AG04450 (cell line): ENCODE measurements at regions not wholly inside any gene's neighbourhood (a gene's known extent, or its start where the extent isn't known, plus 50 kb on each side); places are given as distances from the start of the nearest gene placed in this dataset.

ENCODE experiments used
- CTCF ChIA-PET: fragments of 300-600, 350-600 bp; formaldehyde crosslinking; extraction: SDS; loops from one replicate; lab custom pipeline; 2022; ENCODE audit warnings: antibody characterized with exemption, inconsistent platforms; lab: Charles Lee
- POLR2A ChIA-PET: fragments of 350-600 bp; formaldehyde crosslinking; extraction: SDS; loops from one replicate; lab custom pipeline; 2021; ENCODE audit warnings: antibody characterized with exemption, inconsistent platforms; lab: Yijun Ruan, JAX
- DNase-seq: peaks from one replicate; pipeline ENCODE4 v3.0.0-alpha.2; 2011; ENCODE audit warnings: low read depth, low spot score
- H3K27ac ChIP-seq: one replicate; pipeline ENCODE4 v1.5.1; 2012; ENCODE audit warnings: low read depth, low read length, control low read depth
- H3K27me3 ChIP-seq: one replicate; pipeline ENCODE4 v1.6.0; 2012; ENCODE audit warnings: low read length; ENCODE audit not compliant: control insufficient read depth, insufficient read depth
- H3K4me3 ChIP-seq: 2 replicates; pipeline ENCODE4 v1.5.1; 2011; ENCODE audit warnings: mild to moderate bottlenecking, low read depth, low read length, control low read depth
- H3K9me3 ChIP-seq: 2 replicates; pipeline ENCODE4 v1.5.1; 2012; ENCODE audit warnings: low read length; ENCODE audit not compliant: control insufficient read depth, insufficient read depth
- CTCF ChIP-seq: IDR thresholded peaks from 2 replicates; pipeline ENCODE4 v1.5.1; 2011; ENCODE audit warnings: low read depth, low read length, control low read depth, inconsistent platforms

GRCh38 chr21:25304611-25305010 lies 302.7 kb downstream of the MRPL39 start:
- Histone ChIP-seq H3K27ac (no peak overlapping the region), H3K4me3 (no peak overlapping the region), H3K27me3 (no peaks in the 10 kb centered on the region), H3K9me3 (peaks cover 7% of the 10 kb centered on the region; the same call in 1 of the 2 replicates)
- ChIA-PET CTCF (interaction anchor here (1.2 kb wide), 1 partner anchor 9 kb away, joined by 5 read pairs; no protein-coding TSS in a partner anchor), POLR2A (no interaction called here)
- DNase-seq = no peak
- no peak for TF ChIP-seq CTCF

GRCh38 chr21:25300632-25301031 lies 306.6 kb downstream of the MRPL39 start:
- DNase-seq = no peak
- no peak overlapping the region for H3K4me3 ChIP-seq
- no peak overlapping the region for H3K27ac ChIP-seq
- H3K9me3 ChIP-seq = no peaks in the 10 kb centered on the region
- H3K27me3 ChIP-seq = no peaks in the 10 kb centered on the region
- POLR2A ChIA-PET = no interaction called here
- TF ChIP-seq CTCF = no peak
- CTCF ChIA-PET = no interaction called here

GRCh38 chr21:25298512-25299491 lies 308.5 kb downstream of the MRPL39 start:
- H3K4me3 ChIP-seq = no peak overlapping the region
- no peak for TF ChIP-seq CTCF
- ChIA-PET CTCF (interaction anchor here (1.1 to 2.3 kb wide), 2 partner anchors 15 to 17 kb away, joined by 3 to 11 read pairs; no protein-coding TSS in a partner anchor), POLR2A (no interaction called here)
- no peak overlapping the region for H3K27ac ChIP-seq
- H3K9me3 ChIP-seq = no peaks in the 10 kb centered on the region
- H3K27me3 ChIP-seq = no peaks in the 10 kb centered on the region
- DNase-seq = no peak

- DNase-seq = no peak
- POLR2A ChIA-PET = no interaction called here
- H3K4me3 ChIP-seq = no peak overlapping the region
- no peak for TF ChIP-seq CTCF
- no peak overlapping the region for H3K27ac ChIP-seq
- H3K27me3 ChIP-seq = no peaks in the 10 kb centered on the region
- CTCF ChIA-PET = no interaction called here
- no peaks in the 10 kb centered on the region for H3K9me3 ChIP-seq
Observed at GRCh38 chr21:25297117-25297516, 310.2 kb downstream of the MRPL39 start.

GRCh38 chr21:25296252-25296651 lies 311.0 kb downstream of the MRPL39 start:
- no peaks in the 10 kb centered on the region for H3K27me3 ChIP-seq
- H3K9me3 ChIP-seq = no peaks in the 10 kb centered on the region
- no peak overlapping the region for H3K4me3 ChIP-seq
- no peak for TF ChIP-seq CTCF
- ChIA-PET POLR2A (no interaction called here), CTCF (no interaction called here)
- H3K27ac ChIP-seq = no peak overlapping the region
- no peak for DNase-seq
